Mesothelial cell of epicardium (in vitro differentiated cells): ENCODE measurements at regions not wholly inside any gene's neighbourhood (a gene's known extent, or its start where the extent isn't known, plus 50 kb on each side); places are given as distances from the start of the nearest gene placed in this dataset.

Experiments used
- DNase-seq, 2 experiments: peaks; one replicate each; pipeline ENCODE4 v3.0.0; 2021; ENCODE audit warnings: low spot score in 2 of 2; ENCODE audit not compliant: unreplicated experiment in 2 of 2
- H3K27ac Mint-ChIP-seq: 2 replicates; pipeline ENCODE4 v1.8.0; 2021; ENCODE audit warnings: mixed read lengths
- H3K27me3 Mint-ChIP-seq: 2 replicates; pipeline ENCODE4 v1.8.0; 2021; ENCODE audit warnings: low read depth, mixed read lengths
- H3K36me3 Mint-ChIP-seq: 2 replicates; pipeline ENCODE4 v1.8.0; 2021; ENCODE audit warnings: mixed read lengths
- H3K4me1 Mint-ChIP-seq: 2 replicates; pipeline ENCODE4 v1.8.0; 2021; ENCODE audit warnings: mixed read lengths
- H3K4me3 Mint-ChIP-seq: 2 replicates; pipeline ENCODE4 v1.8.0; 2021; ENCODE audit warnings: mild to moderate bottlenecking, moderate library complexity, mixed read lengths
- H3K9me3 Mint-ChIP-seq: 2 replicates; pipeline ENCODE4 v1.8.0; 2021; ENCODE audit warnings: mixed read lengths
- TF ChIP-seq, protein P1 (sequence below): fragments of 200-600 bp; sonication (generic); IDR thresholded peaks from one replicate; pipeline ENCODE4 v1.5.0; 2021; ENCODE audit warnings: antibody characterized with exemption; ENCODE audit not compliant: unreplicated experiment

GRCh38 chr9:80351612-80352011 is 779.8 kb downstream of the TLE4 start:
- H3K36me3 Mint-ChIP-seq: no peaks in the 10 kb centered on the region
- H3K4me3 Mint-ChIP-seq: no peak overlapping the region
- no peak overlapping the region for H3K27ac Mint-ChIP-seq
- TF ChIP-seq, protein P1, sequence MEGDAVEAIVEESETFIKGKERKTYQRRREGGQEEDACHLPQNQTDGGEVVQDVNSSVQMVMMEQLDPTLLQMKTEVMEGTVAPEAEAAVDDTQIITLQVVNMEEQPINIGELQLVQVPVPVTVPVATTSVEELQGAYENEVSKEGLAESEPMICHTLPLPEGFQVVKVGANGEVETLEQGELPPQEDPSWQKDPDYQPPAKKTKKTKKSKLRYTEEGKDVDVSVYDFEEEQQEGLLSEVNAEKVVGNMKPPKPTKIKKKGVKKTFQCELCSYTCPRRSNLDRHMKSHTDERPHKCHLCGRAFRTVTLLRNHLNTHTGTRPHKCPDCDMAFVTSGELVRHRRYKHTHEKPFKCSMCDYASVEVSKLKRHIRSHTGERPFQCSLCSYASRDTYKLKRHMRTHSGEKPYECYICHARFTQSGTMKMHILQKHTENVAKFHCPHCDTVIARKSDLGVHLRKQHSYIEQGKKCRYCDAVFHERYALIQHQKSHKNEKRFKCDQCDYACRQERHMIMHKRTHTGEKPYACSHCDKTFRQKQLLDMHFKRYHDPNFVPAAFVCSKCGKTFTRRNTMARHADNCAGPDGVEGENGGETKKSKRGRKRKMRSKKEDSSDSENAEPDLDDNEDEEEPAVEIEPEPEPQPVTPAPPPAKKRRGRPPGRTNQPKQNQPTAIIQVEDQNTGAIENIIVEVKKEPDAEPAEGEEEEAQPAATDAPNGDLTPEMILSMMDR: no peak
- H3K9me3 Mint-ChIP-seq: peaks cover 10% of the 10 kb centered on the region
- H3K4me1 Mint-ChIP-seq: peaks cover 5% of the 10 kb centered on the region
- DNase-seq: no peak
- no peaks in the 10 kb centered on the region for H3K27me3 Mint-ChIP-seq

- H3K4me3 Mint-ChIP-seq: no peak overlapping the region
- no peak for DNase-seq
- H3K4me1 Mint-ChIP-seq: peaks cover 1% of the 10 kb centered on the region
- TF ChIP-seq, protein P1: no peak
- no peak overlapping the region for H3K27ac Mint-ChIP-seq
- no peaks in the 10 kb centered on the region for H3K27me3 Mint-ChIP-seq
- peaks cover 2% of the 10 kb centered on the region for H3K36me3 Mint-ChIP-seq
- H3K9me3 Mint-ChIP-seq: peaks cover 21% of the 10 kb centered on the region
Observed at GRCh38 chr9:80326105-80326504, 754.3 kb downstream of the TLE4 start.

GRCh38 chr9:80320916-80321315 is 749.2 kb downstream of the TLE4 start:
- H3K27ac Mint-ChIP-seq: no peak overlapping the region

GRCh38 chr9:80320480-80320879 is 748.7 kb downstream of the TLE4 start:
- Mint-ChIP-seq H3K9me3 (no peaks in the 10 kb centered on the region), H3K36me3 (no peaks in the 10 kb centered on the region), H3K4me3 (no peak overlapping the region), H3K4me1 (peaks cover 9% of the 10 kb centered on the region), H3K27me3 (no peaks in the 10 kb centered on the region), H3K27ac (no peak overlapping the region)
- TF ChIP-seq, protein P1: no peak
- DNase-seq: no peak

More at GRCh38 chr9:80320916-80321315, 749.2 kb downstream of the TLE4 start:
- DNase-seq: no peak
- Mint-ChIP-seq H3K27me3 (no peaks in the 10 kb centered on the region), H3K4me3 (no peak overlapping the region), H3K9me3 (no peaks in the 10 kb centered on the region), H3K4me1 (peaks cover 9% of the 10 kb centered on the region), H3K36me3 (no peaks in the 10 kb centered on the region)
- TF ChIP-seq, protein P1: no peak

DNA sequence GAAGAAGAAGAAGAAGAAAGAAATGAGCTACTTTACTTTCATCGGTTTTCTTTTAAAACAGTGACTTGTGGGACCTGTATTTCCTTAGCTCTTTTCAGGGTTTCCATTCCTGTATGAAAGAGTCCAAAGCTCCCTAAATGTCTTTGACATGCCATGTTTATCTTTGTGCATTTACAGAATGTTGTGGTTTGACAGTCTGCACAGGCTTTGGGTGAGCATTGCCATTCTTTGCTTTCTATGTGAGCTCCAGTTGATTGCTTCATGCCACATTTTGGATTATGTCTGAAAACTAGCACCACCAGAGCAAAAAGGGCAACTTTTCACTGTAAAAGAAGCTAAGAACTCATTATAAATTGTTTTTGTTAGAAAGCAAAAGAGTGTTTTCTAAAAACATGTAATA is 733.4 kb downstream of the TLE4 start:
- TF ChIP-seq, protein P1: no peak
- Mint-ChIP-seq H3K36me3 (no peaks in the 10 kb centered on the region), H3K27me3 (no peaks in the 10 kb centered on the region), H3K9me3 (peaks cover 12% of the 10 kb centered on the region), H3K4me1 (peaks cover 3% of the 10 kb centered on the region), H3K27ac (no peak overlapping the region), H3K4me3 (no peak overlapping the region)
- DNase-seq: no peak

DNA sequence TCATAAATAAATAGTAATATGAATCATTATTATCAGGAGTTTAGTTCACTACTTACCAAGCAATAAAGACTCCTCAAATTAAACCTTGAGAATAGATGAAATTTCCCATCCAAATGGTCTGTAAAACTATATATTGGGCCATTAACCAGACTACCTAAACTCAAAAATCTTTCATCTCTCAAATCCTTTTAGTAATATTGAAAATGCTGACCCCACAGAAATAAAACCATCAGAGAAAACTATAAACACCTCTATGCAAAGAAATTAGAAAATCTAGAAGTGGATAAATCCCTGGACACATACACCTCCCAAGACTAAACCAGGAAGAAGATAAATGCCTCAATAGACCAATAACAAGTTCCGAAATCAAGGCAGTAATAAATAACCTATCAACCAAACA is 723.2 kb downstream of the TLE4 start:
- H3K27ac Mint-ChIP-seq: no peak overlapping the region
- no peak overlapping the region for H3K4me3 Mint-ChIP-seq
- no peak for DNase-seq
- TF ChIP-seq, protein P1: no peak
- H3K4me1 Mint-ChIP-seq: peaks cover 1% of the 10 kb centered on the region
- peaks cover 8% of the 10 kb centered on the region for H3K36me3 Mint-ChIP-seq
- no peaks in the 10 kb centered on the region for H3K27me3 Mint-ChIP-seq
- H3K9me3 Mint-ChIP-seq: peaks cover 37% of the 10 kb centered on the region
